ENCODE measurements at regions not wholly inside any gene's neighbourhood (a gene's known extent, or its start where the extent isn't known, plus 50 kb on each side); places are given as distances from the start of the nearest gene placed in this dataset.

GRCh38 chr3:141418751-141419150 lies 50.4 kb downstream of the ZBTB38 start:
- DNase-seq: no peak
- peaks cover 3 to 57% (median 21%) of the 10 kb centered on the region in 4 donors for H3K36me3 ChIP-seq
- H3K9me3 ChIP-seq: no peaks in the 10 kb centered on the region
- no peaks in the 10 kb centered on the region for H3K27me3 ChIP-seq
- H3K4me1 ChIP-seq: peaks cover 14 to 62% (median 52%) of the 10 kb centered on the region in 4 donors
- TF ChIP-seq POLR2AphosphoS5 (IDR thresholded peaks at IDR 0.05): no peak
- no peak for TF ChIP-seq POLR2A (IDR thresholded peaks at IDR 0.05)
- no peak for TF ChIP-seq CTCF (IDR thresholded peaks at IDR 0.05)
- no peak for TF ChIP-seq EP300 (IDR thresholded peaks at IDR 0.05)
- 88 to 89% methylated on average over 4 of the region's 4 CpGs for WGBS, 2 donors
- peak overlapping the region; percentile 50 to 74 (median 68) for H3K27ac ChIP-seq
- ATAC-seq (ENCODE audit: low FRiP score in 2 of 2): no peak
- no peak overlapping the region for H3K4me3 ChIP-seq

- Histone ChIP-seq H3K27me3 (no peaks in the 10 kb centered on the region), H3K36me3 (peaks cover 0 to 51% (median 11%) of the 10 kb centered on the region in 4 donors), H3K4me3 (no peak overlapping the region), H3K27ac (peak overlapping the region; percentile 50 to 74 (median 68)), H3K9me3 (no peaks in the 10 kb centered on the region), H3K4me1 (peaks cover 3 to 54% (median 43%) of the 10 kb centered on the region in 4 donors)
- ATAC-seq (ENCODE audit: low FRiP score in 2 of 2) (no peak), DNase-seq (no peak)
- TF ChIP-seq POLR2AphosphoS5 (IDR thresholded peaks at IDR 0.05): peak; percentile 43 to 70
- TF ChIP-seq EP300 (IDR thresholded peaks at IDR 0.05): peak in 2 of 4 donors; percentile 75 to 88
- TF ChIP-seq POLR2A (IDR thresholded peaks at IDR 0.05): no peak
- 62 to 73% methylated on average over 5 of the region's 5 CpGs for WGBS, 2 donors
These were observed 51.6 kb downstream of the ZBTB38 start for GRCh38 chr3:141419946-141420345.

GRCh38 chr3:141421186-141421585 lies 52.9 kb downstream of the ZBTB38 start:
- DNase-seq (no peak), ATAC-seq (ENCODE audit: low FRiP score in 2 of 2) (no peak)
- Histone ChIP-seq H3K27ac (peak overlapping the region; percentile 16 to 74 (median 52)), H3K4me1 (peaks cover 13 to 58% (median 48%) of the 10 kb centered on the region in 4 donors), H3K9me3 (no peaks in the 10 kb centered on the region), H3K4me3 (no peak overlapping the region), H3K27me3 (no peaks in the 10 kb centered on the region), H3K36me3 (peaks cover 0 to 40% (median 5%) of the 10 kb centered on the region in 4 donors)
- 94 to 95% methylated on average over 2 of the region's 2 CpGs for WGBS, 2 donors
- no peak for TF ChIP-seq POLR2AphosphoS5 (IDR thresholded peaks at IDR 0.05)
- no peak for TF ChIP-seq EP300 (IDR thresholded peaks at IDR 0.05)
- TF ChIP-seq POLR2A (IDR thresholded peaks at IDR 0.05): no peak
- no peak for TF ChIP-seq CTCF (IDR thresholded peaks at IDR 0.05)

- WGBS, 2 donors: 74 to 96% methylated on average over 5 of the region's 5 CpGs
- no peaks in the 10 kb centered on the region for H3K9me3 ChIP-seq
- no peaks in the 10 kb centered on the region for H3K27me3 ChIP-seq
- no peak for TF ChIP-seq CTCF (IDR thresholded peaks at IDR 0.05)
- TF ChIP-seq POLR2A (IDR thresholded peaks at IDR 0.05): no peak
- TF ChIP-seq EP300 (IDR thresholded peaks at IDR 0.05): no peak
- no peak for TF ChIP-seq POLR2AphosphoS5 (IDR thresholded peaks at IDR 0.05)
- peak overlapping the region; percentile 16 to 74 (median 52) for H3K27ac ChIP-seq
- no peak overlapping the region for H3K4me3 ChIP-seq
- DNase-seq: no peak
- no peak for ATAC-seq (ENCODE audit: low FRiP score in 2 of 2)
- peaks cover 0 to 34% (median 2%) of the 10 kb centered on the region in 4 donors for H3K36me3 ChIP-seq
- H3K4me1 ChIP-seq: peaks cover 19 to 59% (median 49%) of the 10 kb centered on the region in 4 donors
These were observed 53.5 kb downstream of the ZBTB38 start for GRCh38 chr3:141421639-141422319.

GRCh38 chr3:141422961-141423582 lies 54.8 kb downstream of the ZBTB38 start:
- DNase-seq: peak in 1 of 2 donors; percentile 72
- TF ChIP-seq POLR2A (IDR thresholded peaks at IDR 0.05) (no peak), POLR2AphosphoS5 (IDR thresholded peaks at IDR 0.05) (no peak), CTCF (IDR thresholded peaks at IDR 0.05) (no peak), EP300 (IDR thresholded peaks at IDR 0.05) (no peak)
- Histone ChIP-seq H3K4me1 (peaks cover 28 to 66% (median 56%) of the 10 kb centered on the region in 4 donors), H3K27me3 (no peaks in the 10 kb centered on the region), H3K4me3 (no peak overlapping the region), H3K27ac (peak overlapping the region in 3 of 4 donors; percentile 12 to 66 (median 32)), H3K9me3 (no peaks in the 10 kb centered on the region), H3K36me3 (peaks cover 0 to 28% (median 4%) of the 10 kb centered on the region in 4 donors)
- 69 to 70% methylated on average over 6 of the region's 6 CpGs for WGBS, 2 donors
- ATAC-seq (ENCODE audit: low FRiP score in 2 of 2): no peak
